Middle frontal gyrus (tissue), 1 donor: ENCODE measurements at regions not wholly inside any gene's neighbourhood (a gene's known extent, or its start where the extent isn't known, plus 50 kb on each side); places are given as distances from the start of the nearest gene placed in this dataset.

ENCODE experiments used
- DNase-seq: peaks from one replicate; pipeline ENCODE4 v3.0.0-alpha.2; 2015; ENCODE audit warnings: low spot score; ENCODE audit errors: extremely low spot score

DNA sequence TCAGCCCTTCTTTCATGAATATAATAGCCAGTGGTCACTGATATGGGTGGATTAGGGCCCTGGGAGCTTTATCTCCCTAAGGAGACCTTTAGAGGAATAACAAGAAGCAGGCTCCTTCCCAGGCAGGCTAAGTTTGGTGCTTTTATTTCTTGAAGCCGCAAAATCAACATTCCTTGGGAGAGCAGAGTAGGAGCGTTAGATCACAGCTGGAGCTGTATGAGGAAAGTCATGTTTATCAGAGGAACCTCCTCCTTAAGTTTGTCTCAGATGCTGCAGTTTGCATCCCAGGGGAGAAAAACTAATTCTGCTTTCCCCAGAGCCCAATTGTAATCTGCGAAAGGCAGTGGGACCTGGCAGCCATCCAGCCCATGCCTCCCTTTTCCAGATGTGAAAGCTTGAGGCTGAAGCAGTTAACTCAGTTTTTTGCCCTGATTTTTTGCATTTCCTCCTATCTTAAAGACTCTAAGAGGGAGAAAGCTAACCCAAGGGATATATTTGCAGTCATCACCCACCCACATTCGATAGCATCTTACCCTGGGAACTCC is 186.0 kb upstream of the FRMPD4 start:
- DNase-seq: no peak

DNA sequence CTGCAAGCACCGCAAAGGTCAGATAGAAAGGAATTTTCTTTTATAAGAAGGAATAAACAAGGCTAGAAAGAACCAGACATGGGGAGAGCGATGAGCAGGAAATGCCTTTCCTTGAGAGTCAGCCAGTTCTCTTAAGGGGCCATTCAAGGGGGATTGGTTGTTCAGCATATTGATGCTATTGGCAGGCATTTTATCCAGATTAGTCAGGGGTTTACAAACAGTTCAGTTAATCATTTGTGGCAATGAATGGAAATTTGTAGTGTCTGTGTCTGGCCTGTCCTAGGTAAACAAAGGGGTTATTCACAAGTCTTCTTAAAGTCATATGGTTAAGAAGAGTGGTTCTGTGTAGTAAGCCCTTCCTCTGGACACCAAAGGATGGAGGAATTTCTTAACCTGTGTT is 184.7 kb upstream of the FRMPD4 start:
- no peak for DNase-seq

DNA sequence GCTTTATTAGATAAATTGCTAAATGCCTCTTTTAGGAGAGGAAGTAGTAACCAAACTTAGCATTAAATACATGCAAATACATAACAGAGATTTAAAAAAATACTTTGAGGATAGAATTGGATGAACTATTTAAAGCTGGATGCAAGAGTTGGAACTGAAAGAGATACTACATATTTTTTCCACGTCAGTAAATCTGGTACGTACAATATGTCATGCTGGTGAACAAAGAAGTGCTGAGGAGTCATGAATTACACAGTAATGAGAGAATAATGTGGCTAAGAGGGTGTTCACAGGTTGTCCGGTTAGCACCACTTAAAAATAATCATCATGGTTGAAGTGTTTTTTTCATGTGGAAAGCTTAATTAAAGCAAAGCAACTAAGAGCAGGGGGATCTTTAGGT is 184.1 kb upstream of the FRMPD4 start:
- DNase-seq: no peak

DNA sequence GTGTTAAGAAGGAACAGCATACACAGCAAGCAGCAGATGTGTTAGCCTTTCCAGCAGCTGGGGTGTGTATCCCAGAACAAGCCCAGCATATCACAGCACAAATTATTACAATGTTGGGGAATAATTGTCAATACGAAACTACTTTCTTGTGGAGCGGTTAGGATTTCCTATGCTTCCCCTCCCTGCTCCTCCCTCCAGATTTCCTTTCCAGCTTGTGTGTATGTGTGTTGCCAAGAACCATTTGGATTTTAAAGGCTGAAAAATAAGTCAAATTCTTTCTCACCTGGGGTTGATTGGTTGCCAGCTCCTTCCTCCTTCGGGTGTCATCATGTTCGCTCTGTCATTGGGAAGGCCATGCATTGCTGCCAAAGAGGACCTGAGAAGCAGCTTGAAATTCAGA is 178.2 kb upstream of the FRMPD4 start:
- no peak for DNase-seq

DNA sequence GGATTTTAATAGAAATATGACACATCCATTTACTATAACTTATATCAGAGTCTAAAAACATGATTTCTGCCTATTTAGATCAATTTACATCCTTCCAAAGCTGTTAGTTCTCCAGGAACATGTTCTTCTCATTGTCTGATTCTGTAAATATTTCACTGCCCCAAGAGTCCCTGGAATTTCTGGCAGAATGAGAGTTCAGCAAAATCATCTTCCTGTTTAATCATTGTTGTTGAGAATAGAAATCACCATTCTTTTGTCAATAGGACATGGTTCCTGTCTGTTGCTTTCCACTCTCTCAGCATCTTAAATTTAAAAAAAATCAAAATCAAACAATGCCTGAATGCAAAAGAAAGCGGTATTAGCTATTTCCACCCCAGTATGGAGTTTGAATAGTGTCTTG is 172.8 kb upstream of the FRMPD4 start:
- DNase-seq: no peak

DNA sequence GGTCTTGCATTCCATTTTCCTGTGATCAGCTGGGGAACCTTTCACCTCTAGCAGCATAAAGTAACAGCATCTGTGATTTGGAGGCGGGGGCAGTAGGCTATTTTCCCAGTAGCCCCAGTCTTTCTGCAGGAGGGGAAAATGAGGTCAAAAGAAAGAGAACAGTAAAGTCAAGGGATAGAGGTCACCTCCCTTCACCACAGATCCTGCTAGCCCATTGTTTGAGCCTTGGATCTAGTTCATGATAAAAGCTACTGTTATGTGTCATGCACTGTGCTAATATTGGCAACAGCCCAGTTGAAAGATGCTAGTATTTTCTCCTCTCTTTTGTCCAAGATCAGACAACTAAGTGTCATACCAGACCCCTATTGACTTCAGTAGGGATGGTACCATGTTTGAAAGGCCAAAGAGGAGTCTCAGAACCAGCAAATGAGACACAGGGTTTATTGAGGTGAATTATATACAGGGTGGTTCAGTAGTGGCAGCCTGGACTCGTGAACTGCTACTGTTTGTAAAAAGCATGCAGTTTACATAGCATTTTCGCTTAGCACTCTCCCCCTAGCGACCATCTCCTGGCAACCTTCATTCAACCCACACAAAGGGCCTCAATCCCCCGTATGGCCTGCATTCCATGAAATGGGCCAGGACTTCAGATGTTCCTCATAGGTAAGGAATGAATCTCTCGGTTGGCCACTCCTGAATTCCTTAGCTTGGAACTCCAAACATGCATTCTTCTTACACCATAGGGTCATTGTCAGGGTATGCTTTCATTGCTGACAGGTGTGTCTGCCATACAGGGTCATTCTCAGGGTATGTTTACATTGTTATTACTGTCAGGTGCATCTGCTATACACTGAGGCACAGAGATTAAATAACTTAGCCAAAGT is 170.0 kb upstream of the FRMPD4 start:
- DNase-seq: no peak

DNA sequence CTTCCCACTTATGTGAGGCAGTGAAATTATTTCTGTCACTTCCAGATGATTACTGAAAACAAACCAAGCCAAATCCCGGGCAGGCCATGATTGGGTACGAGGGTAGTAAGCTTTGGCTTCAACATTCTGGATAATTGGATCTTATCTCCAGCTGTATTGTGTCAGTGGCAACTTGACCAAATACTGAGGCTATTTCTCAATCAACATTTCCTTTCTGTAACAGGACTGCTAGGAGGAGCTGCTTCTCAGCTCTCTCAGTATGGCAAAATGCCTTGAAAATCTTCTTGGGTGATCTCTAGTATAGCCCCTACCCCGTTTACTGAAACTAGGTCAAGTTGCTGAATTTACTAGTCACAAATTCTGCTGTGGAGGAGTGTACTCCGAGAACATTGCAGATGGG is 169.3 kb upstream of the FRMPD4 start:
- no peak for DNase-seq

DNA sequence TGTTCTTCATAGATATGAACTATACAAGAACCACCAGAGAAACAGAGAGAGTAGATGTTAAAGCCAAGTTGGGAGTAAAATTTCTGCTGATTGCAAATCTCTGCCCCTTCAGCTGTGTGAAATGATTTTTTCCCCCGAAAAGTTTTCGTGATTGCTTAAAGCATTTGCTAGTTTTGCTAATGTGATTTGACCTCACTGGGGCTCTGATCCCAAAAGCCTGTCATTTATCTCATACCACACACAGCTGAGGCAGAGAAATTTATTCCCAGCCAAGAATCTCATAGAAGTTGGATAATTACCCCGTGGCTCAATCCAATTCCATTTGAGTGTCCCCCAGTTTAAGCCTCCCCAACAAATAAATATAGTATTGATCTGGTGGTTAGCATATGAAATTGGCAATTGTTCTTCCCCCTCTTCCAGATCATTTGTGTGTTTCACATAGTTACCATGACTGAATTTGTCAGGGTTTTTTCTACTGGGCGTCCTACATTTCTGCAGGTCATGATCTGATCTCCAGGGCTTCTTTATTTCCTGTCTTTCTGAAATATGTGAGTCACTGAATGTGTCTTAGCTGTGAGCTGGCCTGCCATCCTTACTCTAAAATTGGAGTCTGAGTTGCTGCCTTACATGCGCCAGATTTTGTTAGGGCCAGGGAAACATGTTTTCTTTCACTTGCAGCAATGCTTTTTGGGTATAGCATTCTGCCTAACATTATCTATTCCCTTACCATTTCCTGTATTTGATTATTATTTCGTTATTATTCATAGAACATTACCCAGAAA is 167.5 kb upstream of the FRMPD4 start:
- no peak for DNase-seq

DNA sequence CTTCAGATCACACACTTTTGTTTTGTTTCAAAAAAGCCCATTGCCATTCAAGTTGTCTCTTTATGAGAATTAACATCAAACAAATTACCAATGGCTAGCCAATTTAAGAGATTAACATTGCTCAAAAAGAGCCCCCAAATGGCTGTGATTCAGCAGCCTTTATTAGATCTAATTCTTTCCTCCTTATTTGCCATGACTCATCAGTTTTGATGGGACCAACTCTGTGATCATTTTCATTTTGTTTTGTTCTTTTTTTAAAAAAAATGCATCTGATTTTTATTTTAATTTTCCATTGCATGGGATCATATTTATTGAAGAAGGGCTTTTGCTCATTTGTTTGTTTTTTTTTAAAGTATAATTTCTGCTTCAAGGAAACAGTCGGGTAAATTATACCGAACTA is 161.6 kb upstream of the FRMPD4 start:
- no peak for DNase-seq

DNA sequence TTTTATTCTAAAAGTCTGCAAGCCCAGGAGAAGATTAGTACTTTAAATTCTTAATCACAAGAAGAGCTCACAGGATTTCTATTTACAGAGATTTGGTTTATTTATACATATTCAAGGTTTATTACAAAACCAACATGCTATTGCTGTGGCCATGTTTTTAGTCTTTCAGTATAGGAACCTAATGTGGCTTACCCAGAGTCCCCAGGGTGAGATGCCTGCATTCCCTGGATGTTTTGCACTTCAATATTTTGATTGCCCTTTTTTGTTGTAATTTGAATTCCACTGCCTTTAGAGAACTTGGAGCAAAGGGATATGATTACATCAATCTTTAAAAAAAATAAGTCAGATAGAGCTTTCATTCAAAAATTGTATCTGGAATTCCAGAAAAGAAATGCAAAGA is 146.0 kb upstream of the FRMPD4 start:
- DNase-seq: no peak

DNA sequence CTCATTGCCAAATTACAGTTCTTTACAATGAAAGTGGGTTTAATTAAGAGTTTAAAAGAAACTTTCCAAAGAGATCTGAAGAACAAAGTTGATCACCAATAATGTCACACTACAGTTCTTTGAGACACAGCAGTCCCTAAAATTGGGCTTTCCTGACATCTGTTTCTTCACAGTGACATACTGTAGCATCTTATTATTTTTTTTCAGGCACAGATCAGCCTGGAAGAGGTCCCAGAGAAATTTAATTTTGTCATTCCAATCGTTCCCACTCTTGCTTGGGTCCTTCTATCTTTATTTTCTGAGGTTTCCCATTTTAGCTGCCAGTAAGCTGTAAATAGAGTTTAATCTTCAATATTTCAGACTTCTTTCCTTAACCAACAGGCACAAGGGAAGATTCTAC is 143.1 kb upstream of the FRMPD4 start:
- no peak for DNase-seq

DNA sequence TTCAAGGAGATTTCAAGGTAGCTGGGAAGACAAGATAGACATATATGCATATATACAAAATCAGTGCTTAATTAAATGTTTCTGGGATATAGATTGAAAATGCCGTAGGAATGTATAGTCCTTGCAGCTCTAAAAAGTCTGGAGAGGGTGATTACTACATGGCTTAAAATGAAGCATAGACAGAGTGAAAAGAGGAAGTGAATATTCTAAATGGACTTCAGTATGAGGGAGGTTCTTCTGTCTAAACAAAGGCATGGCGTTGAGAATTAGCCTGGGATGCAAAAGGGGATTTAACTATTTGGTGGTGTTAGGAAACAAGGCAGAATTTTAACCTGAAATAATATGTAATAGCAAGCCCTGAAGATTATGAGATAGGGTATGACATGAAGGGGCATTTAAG is 141.5 kb upstream of the FRMPD4 start:
- no peak for DNase-seq

DNA sequence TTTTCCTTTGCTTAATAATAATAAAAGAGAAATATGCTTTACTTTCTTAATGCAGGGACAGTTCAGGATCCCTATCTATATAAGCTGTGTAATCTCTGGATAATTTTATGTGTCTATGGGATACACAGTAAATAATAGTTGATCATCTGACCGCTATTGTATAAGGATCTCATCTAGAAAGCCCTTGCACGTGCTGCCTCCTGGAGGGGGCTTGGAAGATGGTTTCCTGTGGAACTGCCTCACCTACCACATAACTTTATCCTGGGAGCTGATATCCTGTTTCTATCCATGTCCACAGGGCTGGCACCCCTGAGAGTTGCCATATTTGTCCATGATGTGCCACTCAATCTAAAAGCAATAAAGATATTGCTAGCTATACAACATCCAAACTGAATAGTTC is 139.3 kb upstream of the FRMPD4 start:
- DNase-seq: no peak

DNA sequence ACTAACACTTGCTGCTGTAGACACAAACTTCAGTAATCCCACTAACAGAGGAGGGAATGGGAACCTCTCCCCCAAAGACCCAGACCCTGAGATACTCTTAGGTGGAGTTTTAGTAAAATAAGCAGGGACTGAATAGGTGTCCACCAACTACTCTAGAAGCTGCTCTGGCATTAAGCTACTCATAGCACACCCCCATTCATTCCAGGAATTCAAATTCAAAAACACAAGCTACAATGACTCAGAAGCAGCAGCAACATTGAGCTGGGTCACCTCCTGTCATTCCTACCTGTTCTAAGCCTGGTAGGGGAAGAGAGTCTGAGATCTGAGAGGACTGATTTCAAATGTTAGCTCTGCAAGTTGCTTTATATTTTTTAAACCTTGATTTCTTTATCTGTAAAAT is 135.4 kb upstream of the FRMPD4 start:
- DNase-seq: no peak

DNA sequence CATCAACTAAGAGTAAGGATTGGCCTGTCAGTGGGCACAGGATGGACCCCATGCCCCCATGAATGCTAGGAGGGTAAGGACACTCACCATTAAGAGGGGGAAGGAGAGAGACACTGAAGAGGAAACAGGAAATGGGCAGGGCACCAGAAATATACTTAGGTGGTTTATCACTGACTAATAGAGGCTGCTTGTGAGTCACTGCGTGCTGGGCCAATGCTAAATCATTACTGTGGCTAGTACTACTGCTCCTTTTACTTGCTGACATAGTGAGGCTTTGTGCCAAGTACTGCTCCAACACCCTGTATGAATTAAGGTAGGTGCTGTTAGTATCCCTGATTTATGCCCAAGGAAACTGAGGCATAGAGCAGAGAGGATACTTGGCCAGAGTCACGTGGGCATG is 130.4 kb upstream of the FRMPD4 start:
- DNase-seq: no peak

DNA sequence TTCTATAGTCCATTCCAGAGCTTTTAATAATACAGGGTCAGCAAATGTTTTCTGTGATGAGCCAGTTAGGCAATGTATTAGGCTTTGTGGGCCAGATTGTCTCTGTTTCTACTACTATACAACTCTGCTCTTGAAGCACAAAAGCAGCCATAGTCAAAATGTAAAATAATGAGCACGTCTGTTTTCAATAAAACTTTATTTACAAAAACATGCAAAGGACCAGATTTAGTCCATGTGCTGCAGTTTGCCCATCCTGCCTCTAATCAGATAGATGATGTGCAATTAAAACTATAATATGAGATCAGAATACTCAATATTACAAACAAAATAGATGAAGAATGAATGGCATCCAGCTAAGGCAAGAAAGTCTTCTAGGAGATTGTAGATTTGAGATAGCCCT is 127.8 kb upstream of the FRMPD4 start:
- no peak for DNase-seq

DNA sequence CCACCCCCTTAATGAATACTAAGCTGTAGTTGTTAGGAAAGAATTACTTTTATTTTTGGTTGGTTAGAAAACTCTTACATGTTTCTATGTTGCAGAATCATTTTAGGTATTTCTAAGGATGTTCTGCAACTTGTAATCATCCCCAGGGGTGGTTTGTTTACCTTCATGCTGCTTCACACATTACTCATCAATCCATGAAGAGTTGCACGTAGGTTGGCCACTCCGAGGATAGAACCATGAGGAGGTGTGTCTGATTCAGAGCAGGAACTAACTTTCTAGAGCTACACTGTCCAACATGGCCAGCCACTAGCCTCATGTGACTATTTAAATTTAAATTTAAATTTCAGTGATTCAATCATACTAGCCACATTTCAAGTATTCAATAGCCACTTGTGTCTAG is 127.2 kb upstream of the FRMPD4 start:
- DNase-seq: no peak

DNA sequence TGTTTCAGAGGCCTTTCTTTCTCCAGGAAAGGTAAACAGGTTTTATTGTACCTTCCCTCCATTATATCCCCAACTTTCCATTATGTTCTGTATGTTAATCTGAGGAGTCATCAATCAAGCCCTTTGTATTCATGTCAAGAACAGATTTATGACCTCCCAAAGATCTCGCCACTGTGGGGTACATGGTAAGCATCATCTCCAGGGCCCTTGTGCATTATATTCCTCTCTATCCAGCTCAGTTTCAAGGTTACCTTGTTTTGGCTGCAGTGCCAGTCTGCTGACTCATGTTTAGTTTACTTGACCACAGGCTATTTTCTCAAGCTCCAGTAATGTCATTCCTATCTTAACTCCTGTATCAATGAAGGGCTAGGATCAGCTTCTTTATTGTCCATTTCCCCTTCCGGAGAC is 125.1 kb upstream of the FRMPD4 start:
- DNase-seq: no peak

DNA sequence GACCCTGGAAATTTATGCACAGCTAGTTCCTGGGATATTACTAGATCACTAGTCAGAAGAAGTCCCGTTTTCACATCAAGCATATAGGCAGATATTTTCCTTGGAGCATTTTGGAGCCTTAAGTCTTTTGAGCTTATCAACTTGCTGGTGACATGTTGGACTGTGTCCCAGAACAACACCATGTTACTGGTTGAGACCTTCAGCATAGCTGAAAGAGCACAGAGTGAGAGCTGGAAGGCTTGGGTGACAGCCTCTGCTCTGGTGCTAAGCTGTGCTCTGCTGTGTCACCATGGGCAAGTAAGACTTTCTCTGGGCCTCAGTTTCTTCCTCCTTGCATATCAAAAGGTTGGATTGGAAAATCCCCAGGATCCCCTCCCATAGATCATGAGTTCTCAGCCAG is 116.6 kb upstream of the FRMPD4 start:
- no peak for DNase-seq

DNA sequence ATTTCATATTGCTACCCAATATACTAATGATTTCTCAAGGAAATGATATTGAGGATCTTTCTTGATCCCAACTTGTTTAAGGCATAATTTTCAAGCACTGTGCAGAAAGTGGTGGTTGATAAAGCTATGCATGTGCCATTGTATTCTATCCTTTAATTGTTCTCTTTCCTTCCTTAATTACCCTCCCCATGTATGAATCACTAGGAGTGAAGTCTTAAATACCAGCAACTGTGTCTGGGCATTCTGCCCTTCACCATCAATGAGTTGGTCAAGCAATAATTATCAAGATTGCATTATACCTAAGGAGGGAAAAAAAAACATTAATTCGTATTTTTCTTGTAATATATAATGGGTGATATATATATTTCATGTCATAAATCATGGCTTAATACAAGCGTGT is 111.8 kb upstream of the FRMPD4 start:
- no peak for DNase-seq

DNA sequence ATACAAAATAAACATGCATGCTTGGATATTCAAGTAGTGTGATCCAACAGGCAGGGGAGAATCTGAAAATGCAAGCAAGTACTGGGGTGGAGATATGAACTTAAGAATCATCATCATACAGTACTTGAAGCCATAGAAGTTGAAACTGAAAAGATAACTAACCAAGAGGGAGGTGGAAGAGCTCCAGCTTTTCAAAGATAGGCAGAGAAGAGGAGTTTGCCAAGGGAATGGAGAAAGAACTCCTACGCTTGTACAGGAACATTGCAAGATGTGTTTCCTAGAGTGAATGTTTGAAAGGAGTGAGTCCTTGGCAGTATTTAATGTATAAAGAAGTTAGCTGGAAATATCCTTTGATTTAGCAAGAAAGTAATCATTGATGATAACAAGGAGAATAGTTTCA is 106.2 kb upstream of the FRMPD4 start:
- no peak for DNase-seq

DNA sequence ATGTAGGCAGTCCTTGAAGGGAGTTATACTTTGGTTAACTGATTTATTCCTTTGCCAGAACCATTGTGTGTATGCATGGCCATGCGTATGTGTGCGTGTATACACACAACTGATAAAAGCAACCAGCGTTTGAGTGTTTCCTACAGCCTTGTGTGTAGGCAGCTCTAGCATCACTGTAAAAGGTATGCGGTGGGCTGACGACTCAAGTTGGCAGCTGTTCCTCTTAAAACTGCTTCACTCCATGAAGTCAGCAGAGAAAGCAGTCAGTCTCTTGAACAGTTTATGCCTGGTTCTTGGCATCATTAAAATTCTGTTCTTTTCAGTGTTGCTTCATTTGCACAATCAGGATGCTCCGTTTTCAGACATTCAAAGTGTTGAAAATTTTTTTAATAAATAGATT is 103.5 kb upstream of the FRMPD4 start:
- DNase-seq: no peak

DNA sequence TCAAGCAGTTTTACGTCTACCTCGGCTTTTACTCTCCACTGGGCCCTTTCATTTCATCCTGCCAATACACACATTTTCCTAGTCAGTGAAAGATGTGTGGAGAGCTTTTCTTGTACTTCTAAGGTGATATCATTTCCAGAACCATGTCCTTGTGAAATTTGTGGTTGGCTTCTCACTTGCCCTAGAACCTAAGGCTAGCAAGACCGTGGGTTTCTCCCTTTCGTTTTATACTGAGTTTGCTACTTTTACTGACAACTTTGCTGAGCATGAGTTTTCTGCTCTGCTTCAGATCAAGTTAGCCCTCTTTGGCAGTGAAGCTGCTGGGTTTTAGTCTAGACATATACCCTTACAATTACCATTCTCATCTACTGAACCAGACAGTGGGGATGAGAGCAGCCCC is 95.7 kb upstream of the FRMPD4 start:
- no peak for DNase-seq
